GM12865 (cell line): ENCODE measurements at regions not wholly inside any gene's neighbourhood (a gene's known extent, or its start where the extent isn't known, plus 50 kb on each side); places are given as distances from the start of the nearest gene placed in this dataset.
"Not testable (repeated sequence)": the region's sequence is repeated elsewhere in the genome, so short reads cannot be mapped to it uniquely, and the experiment has no call there.

Experiments used
- DNase-seq: peaks from one replicate; pipeline ENCODE4 v3.0.0; 2010; ENCODE audit warnings: low read depth
- H3K4me3 ChIP-seq: 2 replicates; pipeline ENCODE4 v1.5.1; 2011; ENCODE audit warnings: mild to moderate bottlenecking, low read depth, low read length, control low read depth
- TF ChIP-seq, protein P1 (sequence below): IDR thresholded peaks from 2 replicates; pipeline ENCODE4 v1.5.1; 2011; ENCODE audit warnings: low read length, control low read depth, low read depth, inconsistent platforms; ENCODE audit not compliant: insufficient read depth; ENCODE audit errors: missing control alignments

DNA sequence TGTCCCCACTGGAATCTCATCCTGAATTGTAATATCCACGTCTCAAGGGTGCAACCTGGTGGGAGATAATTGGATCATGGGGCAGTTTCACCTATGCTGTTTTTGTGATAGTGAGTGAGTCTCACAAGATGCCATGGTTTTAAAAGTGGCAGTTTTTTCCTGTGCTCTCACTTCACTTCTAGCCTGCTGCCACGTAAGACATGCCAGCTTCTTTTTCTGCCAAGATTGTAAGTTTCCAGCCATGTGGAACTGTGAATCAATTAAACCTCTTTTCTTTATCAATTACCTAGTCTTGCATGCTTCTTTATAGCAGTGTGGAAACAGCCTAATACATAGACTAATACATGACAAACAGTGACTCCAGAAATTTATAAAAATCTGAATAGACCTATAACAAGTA lies 1131.8 kb downstream of the PCDH7 start:
- no peak overlapping the region for H3K4me3 ChIP-seq
- TF ChIP-seq, protein P1, sequence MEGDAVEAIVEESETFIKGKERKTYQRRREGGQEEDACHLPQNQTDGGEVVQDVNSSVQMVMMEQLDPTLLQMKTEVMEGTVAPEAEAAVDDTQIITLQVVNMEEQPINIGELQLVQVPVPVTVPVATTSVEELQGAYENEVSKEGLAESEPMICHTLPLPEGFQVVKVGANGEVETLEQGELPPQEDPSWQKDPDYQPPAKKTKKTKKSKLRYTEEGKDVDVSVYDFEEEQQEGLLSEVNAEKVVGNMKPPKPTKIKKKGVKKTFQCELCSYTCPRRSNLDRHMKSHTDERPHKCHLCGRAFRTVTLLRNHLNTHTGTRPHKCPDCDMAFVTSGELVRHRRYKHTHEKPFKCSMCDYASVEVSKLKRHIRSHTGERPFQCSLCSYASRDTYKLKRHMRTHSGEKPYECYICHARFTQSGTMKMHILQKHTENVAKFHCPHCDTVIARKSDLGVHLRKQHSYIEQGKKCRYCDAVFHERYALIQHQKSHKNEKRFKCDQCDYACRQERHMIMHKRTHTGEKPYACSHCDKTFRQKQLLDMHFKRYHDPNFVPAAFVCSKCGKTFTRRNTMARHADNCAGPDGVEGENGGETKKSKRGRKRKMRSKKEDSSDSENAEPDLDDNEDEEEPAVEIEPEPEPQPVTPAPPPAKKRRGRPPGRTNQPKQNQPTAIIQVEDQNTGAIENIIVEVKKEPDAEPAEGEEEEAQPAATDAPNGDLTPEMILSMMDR, result no peak
- no peak for DNase-seq

DNA sequence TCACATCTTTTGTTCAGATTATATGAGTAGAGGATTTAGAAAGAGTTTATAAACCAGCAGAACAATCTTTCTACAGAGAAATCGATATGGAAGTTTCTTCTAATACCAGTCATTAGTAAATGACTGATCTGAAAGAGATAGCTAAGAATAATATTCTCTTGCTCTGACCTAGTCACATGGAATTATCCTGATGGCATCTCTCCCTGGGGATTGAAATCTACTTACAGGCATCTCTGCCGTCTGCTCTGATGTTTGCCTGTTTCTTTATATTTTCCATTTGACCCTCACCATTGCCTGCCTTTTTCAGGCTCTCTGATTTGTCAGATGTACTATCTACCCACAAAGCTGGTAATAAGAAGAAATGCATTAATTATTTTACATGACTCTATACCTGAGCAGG lies 1157.3 kb downstream of the PCDH7 start:
- no peak overlapping the region for H3K4me3 ChIP-seq
- no peak for DNase-seq
- TF ChIP-seq, protein P1, result no peak

- DNase-seq, result not testable (repeated sequence)
Observed at GRCh38 chr4:31880837-31881236, 1160.7 kb downstream of the PCDH7 start.

DNA sequence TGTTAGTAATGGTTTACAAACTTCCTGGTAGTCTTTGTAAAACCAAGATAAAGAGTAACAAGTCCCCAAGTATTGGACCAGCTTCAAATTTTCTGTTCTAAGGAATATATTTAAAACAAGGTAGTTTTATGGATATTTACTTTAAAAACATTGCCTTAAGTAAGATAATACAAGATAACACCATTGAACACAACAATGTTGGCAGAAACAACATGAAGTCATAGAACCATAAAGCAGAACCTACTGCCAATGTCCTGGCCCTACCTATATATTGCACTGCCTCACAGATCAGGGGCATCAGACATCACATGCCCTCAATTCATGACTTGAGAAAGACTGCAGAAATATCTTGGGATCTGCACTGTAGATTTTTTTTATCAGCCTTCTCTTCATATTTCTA lies 1176.2 kb downstream of the PCDH7 start:
- TF ChIP-seq, protein P1, result no peak
- H3K4me3 ChIP-seq, result no peak overlapping the region
- DNase-seq, result no peak

More at GRCh38 chr4:31880837-31881236, 1160.7 kb downstream of the PCDH7 start:
- not testable (repeated sequence) for H3K4me3 ChIP-seq

GRCh38 chr4:31905363-31905762 lies 1185.2 kb downstream of the PCDH7 start:
- TF ChIP-seq, protein P1, result no peak
- no peak for DNase-seq
- no peak overlapping the region for H3K4me3 ChIP-seq

DNA sequence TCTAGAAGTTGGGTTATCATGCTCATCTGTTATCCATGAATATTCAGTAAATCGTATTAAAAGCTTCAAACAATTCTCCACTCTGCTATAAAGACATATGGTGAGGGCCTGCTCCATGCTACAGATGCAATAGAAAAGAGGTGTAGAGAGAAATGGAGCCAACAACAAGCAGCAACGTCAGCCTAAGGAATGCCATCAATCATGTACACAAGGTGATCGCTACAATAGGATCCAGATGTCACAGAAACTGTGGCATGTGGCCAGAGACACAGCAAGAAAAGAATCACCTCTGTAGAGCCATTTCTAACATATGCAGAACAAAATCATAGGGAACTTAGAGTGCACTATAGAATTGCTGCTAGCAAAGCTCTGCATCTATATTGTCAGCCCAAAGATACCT lies 1188.1 kb downstream of the PCDH7 start:
- no peak overlapping the region for H3K4me3 ChIP-seq
- TF ChIP-seq, protein P1, result no peak
- no peak for DNase-seq

DNA sequence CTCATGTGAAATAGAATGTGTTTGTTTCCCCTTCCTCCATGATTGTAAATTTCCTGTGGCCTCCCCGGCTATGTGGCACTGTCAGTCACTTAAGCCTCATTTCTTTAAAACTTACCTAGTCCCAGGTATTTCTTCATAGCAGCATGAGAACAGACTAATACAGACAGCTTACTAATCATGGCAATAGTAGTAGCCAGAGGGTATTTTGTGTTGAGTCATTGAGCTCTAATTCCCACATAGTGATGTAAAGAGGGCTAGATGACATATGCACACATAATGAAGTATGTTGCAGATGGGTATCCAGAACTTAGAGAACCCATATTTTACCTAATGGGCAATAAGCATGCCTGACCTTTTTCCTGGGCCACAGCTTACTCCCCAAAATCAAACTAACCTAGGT lies 1197.2 kb downstream of the PCDH7 start:
- no peak overlapping the region for H3K4me3 ChIP-seq
- TF ChIP-seq, protein P1, result no peak
- DNase-seq, result no peak
